HG03064 (cell line): ENCODE measurements at regions not wholly inside any gene's neighbourhood (a gene's known extent, or its start where the extent isn't known, plus 50 kb on each side); places are given as distances from the start of the nearest gene placed in this dataset.

Source experiments
- ATAC-seq: cut with Tn5 transposase; IDR thresholded peaks from one replicate; pipeline ENCODE4 v1.9.1; 2021; ENCODE audit warnings: low read depth; ENCODE audit not compliant: unreplicated experiment

GRCh38 chr11:130636722-130637464, 188.4 kb downstream of the ADAMTS15 start:
- no peak for ATAC-seq

- ATAC-seq = no peak
Observed at GRCh38 chr11:130637566-130637965, 189.1 kb downstream of the ADAMTS15 start.

- no peak for ATAC-seq
Observed at GRCh38 chr11:130638033-130638432, 189.6 kb downstream of the ADAMTS15 start.

GRCh38 chr11:130638624-130639023, 190.2 kb downstream of the ADAMTS15 start:
- no peak for ATAC-seq

- no peak for ATAC-seq
Observed at GRCh38 chr11:130639369-130639768, 190.9 kb downstream of the ADAMTS15 start.

- ATAC-seq = no peak
Observed at GRCh38 chr11:130640526-130640925, 192.1 kb downstream of the ADAMTS15 start.

- no peak for ATAC-seq
Observed at GRCh38 chr11:130641876-130642275, 193.4 kb downstream of the ADAMTS15 start.

GRCh38 chr11:130642994-130643393, 194.5 kb downstream of the ADAMTS15 start:
- ATAC-seq = no peak

GRCh38 chr11:130644187-130644586, 195.7 kb downstream of the ADAMTS15 start:
- no peak for ATAC-seq

GRCh38 chr11:130645164-130645842, 196.9 kb downstream of the ADAMTS15 start:
- ATAC-seq = no peak

GRCh38 chr11:130645843-130646197, 197.4 kb downstream of the ADAMTS15 start:
- no peak for ATAC-seq

GRCh38 chr11:130646881-130647280, 198.4 kb downstream of the ADAMTS15 start:
- ATAC-seq = no peak

GRCh38 chr11:130647371-130647770, 198.9 kb downstream of the ADAMTS15 start:
- ATAC-seq = no peak

- no peak for ATAC-seq
Observed at GRCh38 chr11:130649801-130650200, 201.4 kb downstream of the ADAMTS15 start.

GRCh38 chr11:130650456-130651030, 202.1 kb downstream of the ADAMTS15 start:
- no peak for ATAC-seq

GRCh38 chr11:130651066-130651855, 202.8 kb downstream of the ADAMTS15 start:
- ATAC-seq = no peak

GRCh38 chr11:130652671-130653335, 204.4 kb downstream of the ADAMTS15 start:
- ATAC-seq = no peak

GRCh38 chr11:130653838-130654636, 205.6 kb downstream of the ADAMTS15 start:
- ATAC-seq = no peak

GRCh38 chr11:130655300-130655699, 206.9 kb downstream of the ADAMTS15 start:
- no peak for ATAC-seq

- ATAC-seq = no peak
Observed at GRCh38 chr11:130666781-130667251, 218.4 kb downstream of the ADAMTS15 start.
